A549 (cell line): ENCODE measurements at regions not wholly inside any gene's neighbourhood (a gene's known extent, or its start where the extent isn't known, plus 50 kb on each side); places are given as distances from the start of the nearest gene placed in this dataset.
A peak's percentile ranks its signal among the peaks of the same experiment; 100 is the strongest.
"Not testable (repeated sequence)": the region's sequence is repeated elsewhere in the genome, so short reads cannot be mapped to it uniquely, and the experiment has no call there.

Experiments
- ATAC-seq, 2 experiments: fragments of 200-7000 bp in 1 of 2; fragments of >200 bp in 1 of 2; cut with Nextera tagmentation in 1 of 2; cut with Tn5 transposase in 1 of 2; 3 replicates each; pipeline versions ENCODE4 v1.8.0 to v1.9.1; 2018 to 2020; ENCODE audit warnings: mild to moderate bottlenecking in 1 of 2, moderate library complexity in 1 of 2
- CTCF ChIA-PET: fragments of 300-600 bp; sonication (Branson Sonifier 250); formaldehyde crosslinking; extraction: SDS; loops from one replicate; lab custom pipeline; 2021; ENCODE audit warnings: antibody characterized with exemption, inconsistent platforms; lab: Yijun Ruan, JAX
- POLR2A ChIA-PET: fragments of 350-600 bp; formaldehyde crosslinking; extraction: SDS; loops from one replicate; lab custom pipeline; 2021; ENCODE audit warnings: antibody characterized with exemption, inconsistent platforms; lab: Yijun Ruan, JAX
- DNase-seq, 2 experiments: peaks; one replicate each; pipeline versions ENCODE4 v3.0.0 to v3.0.0-alpha.2; 2011 to 2016; ENCODE audit warnings: low read depth in 1 of 2, low spot score in 1 of 2
- FAIRE-seq: peaks from 2 replicates; lab custom pipeline; 2011; peaks lifted over from hg19 to GRCh38; lab: Jason Lieb, UNC
- H3K27ac ChIP-seq, 2 experiments: fragments of >200 bp; sonication (Bioruptor Twin); formaldehyde crosslinking; 3 replicates each; pipeline ENCODE4 v1.5.1; 2016 to 2017
- H3K4me1 ChIP-seq: fragments of >200 bp; sonication (Bioruptor Twin); formaldehyde crosslinking; 3 replicates; pipeline ENCODE4 v1.6.1; 2016
- H3K4me2 ChIP-seq: fragments of >200 bp; sonication (Bioruptor Twin); formaldehyde crosslinking; 3 replicates; pipeline ENCODE4 v1.6.1; 2016
- H3K4me3 ChIP-seq: fragments of >200 bp; sonication (Bioruptor Twin); formaldehyde crosslinking; 3 replicates; pipeline ENCODE4 v1.5.1; 2016
- H3K9me3 ChIP-seq: fragments of >200 bp; sonication (Bioruptor Twin); formaldehyde crosslinking; 3 replicates; pipeline ENCODE4 v1.6.1; 2016
- BHLHE40 ChIP-seq: IDR thresholded peaks from 2 replicates; pipeline ENCODE4 v1.6.1; 2012; ENCODE audit warnings: low read depth, low read length, inconsistent platforms
- CHD2 ChIP-seq: fragments of 150-350 bp; IDR thresholded peaks from 2 replicates; pipeline ENCODE4 v1.6.1; 2014; ENCODE audit warnings: low read length; ENCODE audit not compliant: partially characterized antibody
- FOSB ChIP-seq: fragments of 250-450 bp; sonication (Bioruptor Pico); IDR thresholded peaks from 2 replicates; pipeline ENCODE4 v1.5.0; 2020; ENCODE audit warnings: mild to moderate bottlenecking, moderate library complexity
- FOSL2 ChIP-seq, 2 experiments: fragments of 450-650 bp in 1 of 2; fragments of >200 bp in 1 of 2; sonication (Bioruptor Twin) in 1 of 2; formaldehyde crosslinking; IDR thresholded peaks; 2 replicates each; pipeline versions ENCODE4 v1.5.0 to v1.6.1; 2016 to 2020; ENCODE audit warnings: mild to moderate bottlenecking in 1 of 2, moderate library complexity in 1 of 2
- GATA3 ChIP-seq: IDR thresholded peaks from 2 replicates; pipeline ENCODE4 v1.6.1; 2012; ENCODE audit warnings: borderline replicate concordance
- HES2 ChIP-seq: fragments of >200 bp; sonication (Bioruptor Twin); formaldehyde crosslinking; IDR thresholded peaks from 2 replicates; pipeline ENCODE4 v1.6.1; 2016
- HMGXB4 ChIP-seq: fragments of 250-450 bp; sonication (Bioruptor Pico); IDR thresholded peaks from 2 replicates; pipeline ENCODE4 v1.5.0; 2021; ENCODE audit warnings: mild to moderate bottlenecking, moderate library complexity, borderline replicate concordance
- JUNB ChIP-seq: fragments of >200 bp; sonication (Bioruptor Twin); formaldehyde crosslinking; IDR thresholded peaks from 2 replicates; pipeline ENCODE4 v1.6.1; 2016
- KDM1A ChIP-seq: fragments of 200-600 bp; sonication (generic); IDR thresholded peaks from 2 replicates; pipeline ENCODE4 v1.6.1; 2016; ENCODE audit warnings: low read depth, mild to moderate bottlenecking
- MAFK ChIP-seq: fragments of 450-650 bp; IDR thresholded peaks from 2 replicates; pipeline ENCODE4 v1.6.1; 2014; ENCODE audit not compliant: partially characterized antibody
- MAX ChIP-seq: IDR thresholded peaks from 2 replicates; pipeline ENCODE4 v1.6.1; 2012
- PBX3 ChIP-seq: IDR thresholded peaks from 2 replicates; pipeline ENCODE4 v1.6.1; 2012
- PHF8 ChIP-seq: fragments of 200-600 bp; sonication (generic); IDR thresholded peaks from 2 replicates; pipeline ENCODE4 v1.6.1; 2016; ENCODE audit warnings: low read depth, mild to moderate bottlenecking, antibody characterized with exemption, moderate library complexity, borderline replicate concordance
- RNF2 ChIP-seq: fragments of 200-600 bp; sonication (generic); IDR thresholded peaks from 2 replicates; pipeline ENCODE4 v1.6.1; 2016; ENCODE audit warnings: low read depth, mild to moderate bottlenecking, antibody characterized with exemption, moderate library complexity, borderline replicate concordance
- ZC3H11A ChIP-seq: fragments of 450-650 bp; IDR thresholded peaks from 2 replicates; pipeline ENCODE4 v1.6.1; 2014; ENCODE audit warnings: antibody characterized with exemption, mild to moderate bottlenecking
- WGBS: methylation state at CpG from one replicate; pipeline ENCODE4 v1.1.6; 2017; ENCODE audit errors: missing lambda C conversion rate; 5-methylcytosine and 5-hydroxymethylcytosine counted together

GRCh38 chr7:110309941-110310340 is 781.0 kb upstream of the LRRN3 start:
- Histone ChIP-seq H3K4me3 (no peak overlapping the region), H3K4me2 (no peak overlapping the region), H3K4me1 (no peaks in the 10 kb centered on the region), H3K27ac (no peak overlapping the region), H3K9me3 (no peaks in the 10 kb centered on the region)
- DNase-seq, result no peak
- ChIA-PET POLR2A (no interaction called here), CTCF (no interaction called here)
- ATAC-seq, result no peak
- FAIRE-seq, result no peak
- TF ChIP-seq HMGXB4 (CRISPR knock-in tag), result no peak
- TF ChIP-seq, all 56 proteins: peak for 0

- CTCF ChIA-PET, result no interaction called here
- no peak for DNase-seq
- POLR2A ChIA-PET, result no interaction called here
- no peaks in the 10 kb centered on the region for H3K4me1 ChIP-seq
- H3K9me3 ChIP-seq, result no peaks in the 10 kb centered on the region
- H3K4me2 ChIP-seq, result no peak overlapping the region
- no peak for ATAC-seq
- WGBS, result 57% methylated on average over 3 of the region's 3 CpGs
- H3K4me3 ChIP-seq, result no peak overlapping the region
- TF ChIP-seq CHD2 (no peak), MAX (no peak)
- FAIRE-seq, result no peak
- H3K27ac ChIP-seq, result no peak overlapping the region
Measured at GRCh38 chr7:110311556-110311955, 779.4 kb upstream of the LRRN3 start.

- POLR2A ChIA-PET, result no interaction called here
- H3K4me2 ChIP-seq, result peak overlapping the region; percentile 32
Measured at GRCh38 chr7:110317541-110318265, 773.2 kb upstream of the LRRN3 start.

GRCh38 chr7:110320285-110320684 is 770.6 kb upstream of the LRRN3 start:
- H3K4me3 ChIP-seq, POLR2A ChIA-PET, FAIRE-seq, CTCF ChIA-PET, H3K27ac ChIP-seq, H3K4me1 ChIP-seq, H3K9me3 ChIP-seq, H3K4me2 ChIP-seq, DNase-seq, ATAC-seq: not testable (repeated sequence)
- 41% methylated on average over 5 of the region's 5 CpGs for WGBS

More at GRCh38 chr7:110317541-110318265, 773.2 kb upstream of the LRRN3 start:
- CTCF ChIA-PET, result interaction anchor here (0.9 to 1.2 kb wide), 2 partner anchors 9 to 18 kb away, joined by 3 to 4 read pairs; no protein-coding TSS in a partner anchor
- peak in 1 of 2 experiments; percentile 59; a peak in 3 of 6 replicates for ATAC-seq
- DNase-seq, result peak in 1 of 2 experiments; percentile 59
- Histone ChIP-seq H3K4me3 (no peak overlapping the region), H3K27ac (no peak overlapping the region), H3K9me3 (no peaks in the 10 kb centered on the region), H3K4me1 (peaks cover 5% of the 10 kb centered on the region; the same call in 2 of the 3 replicates)
- FAIRE-seq, result peak; percentile 73
- 22% methylated on average over 2 of the region's 2 CpGs for WGBS
- TF ChIP-seq FOSL2 (IDR thresholded peaks at IDR 0.05), result no peak
- peak; percentile 54 for TF ChIP-seq FOSL2 (CRISPR knock-in tag; IDR thresholded peaks at IDR 0.05)
- TF ChIP-seq MAFK, result peak; percentile 27
- TF ChIP-seq BHLHE40, result no peak
- peak; percentile 25; the same call in 1 of the 2 replicates for TF ChIP-seq JUNB
- TF ChIP-seq RNF2, result no peak
- TF ChIP-seq GATA3, result peak; percentile 47; the same call in 1 of the 2 replicates
- TF ChIP-seq HES2, result no peak
- no peak for TF ChIP-seq PHF8

GRCh38 chr7:110322796-110323195 is 768.1 kb upstream of the LRRN3 start:
- POLR2A ChIA-PET, result no interaction called here
- Histone ChIP-seq H3K4me3 (no peak overlapping the region), H3K9me3 (no peaks in the 10 kb centered on the region), H3K4me2 (no peak overlapping the region), H3K4me1 (peaks cover 4% of the 10 kb centered on the region; the same call in 2 of the 3 replicates), H3K27ac (no peak overlapping the region)
- TF ChIP-seq FOSB (no peak), ZC3H11A (no peak), KDM1A (no peak), RNF2 (no peak), PBX3 (no peak)
- 11% methylated on average over 2 of the region's 2 CpGs for WGBS
- CTCF ChIA-PET, result interaction anchor here (1.7 kb wide), 1 partner anchor 35 kb away, joined by 3 read pairs; no protein-coding TSS in a partner anchor
- DNase-seq (no peak), FAIRE-seq (no peak), ATAC-seq (no peak)
